Suprapubic skin (tissue), 4 donors: ENCODE measurements at regions not wholly inside any gene's neighbourhood (a gene's known extent, or its start where the extent isn't known, plus 50 kb on each side); places are given as distances from the start of the nearest gene placed in this dataset.

Experiments
- DNase-seq, 2 donors: peaks; one replicate each; pipeline ENCODE4 v3.0.0-alpha.2; 2019; ENCODE audit warnings: low spot score in 2 of 2
- H3K27ac ChIP-seq: fragments of 200-600 bp; sonication (generic); one replicate; pipeline ENCODE4 v1.5.1; 2019
- H3K27me3 ChIP-seq: fragments of 200-600 bp; sonication (generic); one replicate; pipeline ENCODE4 v1.5.1; 2019
- H3K36me3 ChIP-seq: fragments of 200-600 bp; sonication (generic); one replicate; pipeline ENCODE4 v1.5.1; 2019
- H3K4me1 ChIP-seq: fragments of 200-600 bp; sonication (generic); one replicate; pipeline ENCODE4 v1.5.1; 2019
- H3K4me3 ChIP-seq: fragments of 200-600 bp; sonication (generic); one replicate; pipeline ENCODE4 v1.5.1; 2019; ENCODE audit warnings: mild to moderate bottlenecking
- H3K9me3 ChIP-seq: fragments of 200-600 bp; sonication (generic); one replicate; pipeline ENCODE4 v1.5.1; 2019
- EP300 ChIP-seq: sonication (generic); formaldehyde crosslinking; IDR thresholded peaks from one replicate; pipeline ENCODE4 v1.6.1; 2017; ENCODE audit warnings: antibody characterized with exemption
- POLR2A ChIP-seq, 2 donors: fragments of 450-650 bp; IDR thresholded peaks; one replicate each; pipeline ENCODE4 v1.6.1; 2017; ENCODE audit warnings: antibody characterized with exemption in 2 of 2, mild to moderate bottlenecking in 2 of 2, moderate library complexity in 2 of 2
- POLR2AphosphoS5 ChIP-seq, 3 donors: sonication (generic); formaldehyde crosslinking; IDR thresholded peaks; one replicate each; pipeline ENCODE4 v1.6.1; 2017; ENCODE audit warnings: antibody characterized with exemption in 3 of 3
- WGBS: methylation state at CpG from one replicate; pipeline ENCODE4 v1.1.5; 2018; 5-methylcytosine and 5-hydroxymethylcytosine counted together
- TF ChIP-seq, protein P1 (sequence below), 2 donors: fragments of 200-600 bp in 1 of 2; fragments of 450-650 bp in 1 of 2; sonication (generic) in 1 of 2; IDR thresholded peaks; one replicate each; pipeline ENCODE4 v1.5.1; 2016 to 2019; ENCODE audit warnings: antibody characterized with exemption in 2 of 2, mild to moderate bottlenecking in 1 of 2, moderate library complexity in 1 of 2

GRCh38 chr2:403682-404081, 115.8 kb upstream of the ALKAL2 start:
- no peak for DNase-seq
- no peaks in the 10 kb centered on the region for H3K27me3 ChIP-seq
- no peak for TF ChIP-seq EP300
- no peak for TF ChIP-seq POLR2AphosphoS5 (IDR thresholded peaks at IDR 0.05)
- TF ChIP-seq, protein P1, sequence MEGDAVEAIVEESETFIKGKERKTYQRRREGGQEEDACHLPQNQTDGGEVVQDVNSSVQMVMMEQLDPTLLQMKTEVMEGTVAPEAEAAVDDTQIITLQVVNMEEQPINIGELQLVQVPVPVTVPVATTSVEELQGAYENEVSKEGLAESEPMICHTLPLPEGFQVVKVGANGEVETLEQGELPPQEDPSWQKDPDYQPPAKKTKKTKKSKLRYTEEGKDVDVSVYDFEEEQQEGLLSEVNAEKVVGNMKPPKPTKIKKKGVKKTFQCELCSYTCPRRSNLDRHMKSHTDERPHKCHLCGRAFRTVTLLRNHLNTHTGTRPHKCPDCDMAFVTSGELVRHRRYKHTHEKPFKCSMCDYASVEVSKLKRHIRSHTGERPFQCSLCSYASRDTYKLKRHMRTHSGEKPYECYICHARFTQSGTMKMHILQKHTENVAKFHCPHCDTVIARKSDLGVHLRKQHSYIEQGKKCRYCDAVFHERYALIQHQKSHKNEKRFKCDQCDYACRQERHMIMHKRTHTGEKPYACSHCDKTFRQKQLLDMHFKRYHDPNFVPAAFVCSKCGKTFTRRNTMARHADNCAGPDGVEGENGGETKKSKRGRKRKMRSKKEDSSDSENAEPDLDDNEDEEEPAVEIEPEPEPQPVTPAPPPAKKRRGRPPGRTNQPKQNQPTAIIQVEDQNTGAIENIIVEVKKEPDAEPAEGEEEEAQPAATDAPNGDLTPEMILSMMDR (IDR thresholded peaks at IDR 0.05): no peak
- no peak for TF ChIP-seq POLR2A (IDR thresholded peaks at IDR 0.05)
- no peaks in the 10 kb centered on the region for H3K9me3 ChIP-seq
- no peaks in the 10 kb centered on the region for H3K36me3 ChIP-seq
- H3K27ac ChIP-seq: no peak overlapping the region
- no peaks in the 10 kb centered on the region for H3K4me1 ChIP-seq
- H3K4me3 ChIP-seq: no peak overlapping the region

GRCh38 chr2:402721-403120, 114.8 kb upstream of the ALKAL2 start:
- no peaks in the 10 kb centered on the region for H3K36me3 ChIP-seq
- TF ChIP-seq EP300 (no peak), POLR2AphosphoS5 (IDR thresholded peaks at IDR 0.05) (no peak), POLR2A (IDR thresholded peaks at IDR 0.05) (no peak)
- TF ChIP-seq, protein P1 (IDR thresholded peaks at IDR 0.05): no peak
- H3K9me3 ChIP-seq: no peaks in the 10 kb centered on the region
- no peak overlapping the region for H3K27ac ChIP-seq
- H3K4me3 ChIP-seq: no peak overlapping the region
- H3K4me1 ChIP-seq: no peaks in the 10 kb centered on the region
- 96% methylated on average over 3 of the region's 3 CpGs for WGBS
- no peak for DNase-seq
- no peaks in the 10 kb centered on the region for H3K27me3 ChIP-seq

- H3K36me3 ChIP-seq: no peaks in the 10 kb centered on the region
- no peaks in the 10 kb centered on the region for H3K9me3 ChIP-seq
- DNase-seq: no peak
- no peak overlapping the region for H3K4me3 ChIP-seq
- WGBS: 82% methylated on average over 3 of the region's 3 CpGs
- H3K27ac ChIP-seq: no peak overlapping the region
- H3K4me1 ChIP-seq: no peaks in the 10 kb centered on the region
- H3K27me3 ChIP-seq: no peaks in the 10 kb centered on the region
- TF ChIP-seq POLR2A (IDR thresholded peaks at IDR 0.05): no peak
- TF ChIP-seq, protein P1 (IDR thresholded peaks at IDR 0.05): no peak
- TF ChIP-seq EP300: no peak
- TF ChIP-seq POLR2AphosphoS5 (IDR thresholded peaks at IDR 0.05): no peak
Observed at GRCh38 chr2:402206-402605, 114.3 kb upstream of the ALKAL2 start.

- H3K27ac ChIP-seq: no peak overlapping the region
- no peaks in the 10 kb centered on the region for H3K27me3 ChIP-seq
- H3K36me3 ChIP-seq: no peaks in the 10 kb centered on the region
- WGBS: 80% methylated on average over 14 of the region's 14 CpGs
- TF ChIP-seq POLR2AphosphoS5 (IDR thresholded peaks at IDR 0.05) (no peak), POLR2A (IDR thresholded peaks at IDR 0.05) (no peak), EP300 (no peak)
- TF ChIP-seq, protein P1 (IDR thresholded peaks at IDR 0.05): no peak
- no peak overlapping the region for H3K4me3 ChIP-seq
- H3K9me3 ChIP-seq: no peaks in the 10 kb centered on the region
- no peak for DNase-seq
- H3K4me1 ChIP-seq: no peaks in the 10 kb centered on the region
Observed at GRCh38 chr2:401019-401679, 113.3 kb upstream of the ALKAL2 start.

DNA sequence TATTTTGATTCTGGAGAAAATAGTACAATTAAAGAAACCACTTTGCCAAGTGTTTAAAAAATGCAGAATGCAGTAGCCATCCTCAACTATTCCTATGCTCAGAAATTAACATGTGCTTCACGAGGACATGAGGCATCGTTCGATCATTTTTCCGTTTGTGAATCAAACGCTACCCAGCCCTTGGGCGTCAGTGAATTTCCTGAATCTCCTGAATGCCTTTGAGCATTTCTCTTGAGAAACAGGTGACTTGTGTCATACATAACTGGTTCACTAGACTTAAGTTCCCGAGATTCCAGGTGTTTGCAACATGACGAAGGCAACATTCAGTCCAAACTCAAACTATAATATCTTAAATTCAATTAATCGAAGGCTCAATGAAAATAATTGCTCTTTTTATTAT, 110.0 kb upstream of the ALKAL2 start:
- Histone ChIP-seq H3K4me3 (no peak overlapping the region), H3K27me3 (peaks cover 3% of the 10 kb centered on the region), H3K36me3 (no peaks in the 10 kb centered on the region), H3K9me3 (no peaks in the 10 kb centered on the region), H3K27ac (no peak overlapping the region), H3K4me1 (no peaks in the 10 kb centered on the region)
- WGBS: 90% methylated on average over 9 of the region's 9 CpGs
- no peak for DNase-seq
- TF ChIP-seq POLR2AphosphoS5 (IDR thresholded peaks at IDR 0.05) (no peak), POLR2A (IDR thresholded peaks at IDR 0.05) (no peak), EP300 (no peak)
- TF ChIP-seq, protein P1 (IDR thresholded peaks at IDR 0.05): no peak
